ENCODE measurements at regions not wholly inside any gene's neighbourhood (a gene's known extent, or its start where the extent isn't known, plus 50 kb on each side); places are given as distances from the start of the nearest gene placed in this dataset.

DNA sequence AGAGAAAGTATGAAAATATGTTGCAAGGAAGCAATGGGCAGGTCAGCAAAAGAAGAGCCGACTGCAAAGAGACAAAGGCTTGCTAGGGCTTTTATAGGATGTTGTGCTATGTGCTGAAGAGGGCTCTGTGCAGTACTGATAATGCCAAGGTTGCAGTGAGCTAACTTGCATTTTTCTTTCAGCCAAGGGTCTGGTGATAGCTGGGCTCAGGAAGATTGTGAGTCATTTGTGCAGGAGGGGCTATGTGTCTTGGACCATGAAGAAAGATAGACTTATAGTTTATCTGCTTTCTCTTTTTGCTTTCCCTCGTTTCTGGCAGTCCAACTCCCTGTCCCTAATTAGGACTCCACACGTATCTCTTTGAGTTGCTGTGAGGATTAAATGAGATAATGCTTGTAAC lies 64.5 kb upstream of the LRIG1 start:
- Histone ChIP-seq H3K27me3 (ENCODE audit: control insufficient read depth, insufficient read depth, low read length) (no peaks in the 10 kb centered on the region), H3K9ac (ENCODE audit: low read length in 3 of 3) (no peak overlapping the region), H3K9me3 (ENCODE audit: control insufficient read depth in 2 of 3, insufficient read depth in 1 of 3, low read length in 3 of 3) (no peaks in the 10 kb centered on the region), H3K4me1 (ENCODE audit: control insufficient read depth in 2 of 3, insufficient read depth in 2 of 3, low read depth in 1 of 3, low read length in 3 of 3) (no peaks in the 10 kb centered on the region), H3K4me3 (ENCODE audit: low read length in 3 of 3) (no peak overlapping the region), H3K36me3 (ENCODE audit: control insufficient read depth in 2 of 3, insufficient read depth in 3 of 3, low read length in 3 of 3) (no peaks in the 10 kb centered on the region), H3K27ac (ENCODE audit: low read depth in 2 of 2, low read length in 2 of 2) (no peak overlapping the region)
- TF ChIP-seq, protein P1, sequence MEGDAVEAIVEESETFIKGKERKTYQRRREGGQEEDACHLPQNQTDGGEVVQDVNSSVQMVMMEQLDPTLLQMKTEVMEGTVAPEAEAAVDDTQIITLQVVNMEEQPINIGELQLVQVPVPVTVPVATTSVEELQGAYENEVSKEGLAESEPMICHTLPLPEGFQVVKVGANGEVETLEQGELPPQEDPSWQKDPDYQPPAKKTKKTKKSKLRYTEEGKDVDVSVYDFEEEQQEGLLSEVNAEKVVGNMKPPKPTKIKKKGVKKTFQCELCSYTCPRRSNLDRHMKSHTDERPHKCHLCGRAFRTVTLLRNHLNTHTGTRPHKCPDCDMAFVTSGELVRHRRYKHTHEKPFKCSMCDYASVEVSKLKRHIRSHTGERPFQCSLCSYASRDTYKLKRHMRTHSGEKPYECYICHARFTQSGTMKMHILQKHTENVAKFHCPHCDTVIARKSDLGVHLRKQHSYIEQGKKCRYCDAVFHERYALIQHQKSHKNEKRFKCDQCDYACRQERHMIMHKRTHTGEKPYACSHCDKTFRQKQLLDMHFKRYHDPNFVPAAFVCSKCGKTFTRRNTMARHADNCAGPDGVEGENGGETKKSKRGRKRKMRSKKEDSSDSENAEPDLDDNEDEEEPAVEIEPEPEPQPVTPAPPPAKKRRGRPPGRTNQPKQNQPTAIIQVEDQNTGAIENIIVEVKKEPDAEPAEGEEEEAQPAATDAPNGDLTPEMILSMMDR (IDR thresholded peaks at IDR 0.05; ENCODE audit: borderline replicate concordance, extremely low read depth, insufficient read depth): no peak
- intact Hi-C loops (cut with DNase I): no loop called here
- FAIRE-seq (no peak), DNase-seq (no peak)

DNA sequence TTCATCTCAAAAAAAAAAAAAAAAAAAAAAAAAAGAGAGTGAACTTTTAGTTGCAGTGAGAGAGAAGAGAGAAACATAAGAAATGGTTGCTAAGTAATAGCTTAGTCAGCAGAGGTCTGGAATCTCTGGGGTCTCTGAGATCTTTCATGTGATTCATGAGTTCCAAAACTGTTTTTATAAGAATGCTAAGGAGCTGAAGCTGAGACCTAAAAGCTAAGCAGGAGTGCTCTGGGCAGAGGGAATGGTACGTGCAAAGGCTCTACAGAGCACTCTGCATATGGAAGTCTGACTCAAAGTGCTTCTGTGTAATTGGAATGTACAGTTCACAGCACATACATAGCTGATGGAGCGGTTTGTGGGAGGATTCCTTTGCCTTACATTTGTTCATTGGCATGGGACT lies 66.3 kb upstream of the LRIG1 start:
- FAIRE-seq (no peak), DNase-seq (peak in 1 of 5 donors; percentile 41)
- Histone ChIP-seq H3K4me1 (ENCODE audit: control insufficient read depth in 2 of 3, insufficient read depth in 2 of 3, low read depth in 1 of 3, low read length in 3 of 3) (no peaks in the 10 kb centered on the region), H3K27me3 (ENCODE audit: control insufficient read depth, insufficient read depth, low read length) (no peaks in the 10 kb centered on the region), H3K9ac (ENCODE audit: low read length in 3 of 3) (no peak overlapping the region), H3K4me3 (ENCODE audit: low read length in 3 of 3) (no peak overlapping the region), H3K27ac (ENCODE audit: low read depth in 2 of 2, low read length in 2 of 2) (no peak overlapping the region), H3K9me3 (ENCODE audit: control insufficient read depth in 2 of 3, insufficient read depth in 1 of 3, low read length in 3 of 3) (no peaks in the 10 kb centered on the region), H3K36me3 (ENCODE audit: control insufficient read depth in 2 of 3, insufficient read depth in 3 of 3, low read length in 3 of 3) (no peaks in the 10 kb centered on the region)
- TF ChIP-seq, protein P1 (IDR thresholded peaks at IDR 0.05; ENCODE audit: borderline replicate concordance, extremely low read depth, insufficient read depth): no peak
- intact Hi-C loops (cut with DNase I): no loop called here

DNA sequence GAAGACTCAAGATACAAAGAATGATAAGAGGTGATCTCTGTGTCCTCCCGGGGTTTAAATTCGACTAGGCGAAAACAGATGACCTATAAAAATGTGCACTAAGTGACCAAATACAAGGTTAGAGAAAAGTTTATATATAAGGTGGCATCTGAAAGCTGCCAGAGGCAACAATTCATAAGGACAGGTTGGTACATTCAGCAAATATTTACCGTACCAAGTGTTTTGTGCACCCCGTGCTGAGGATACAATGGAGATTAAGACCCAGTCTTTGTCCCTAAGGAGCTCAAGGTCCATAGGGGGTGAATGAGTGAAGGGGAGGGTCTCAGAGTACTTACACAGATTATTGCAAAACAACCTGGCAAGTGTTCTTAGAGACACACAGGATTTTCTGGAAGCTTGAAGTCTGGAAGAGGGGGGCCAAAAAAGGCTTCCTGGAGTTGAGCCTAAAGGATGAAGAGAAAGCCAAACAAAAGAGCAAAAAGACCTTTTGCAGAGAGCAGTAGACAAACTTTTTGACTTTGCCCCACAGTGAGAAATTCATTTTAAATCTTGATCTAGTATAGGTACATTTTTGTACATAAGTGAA lies 71.4 kb upstream of the LRIG1 start:
- TF ChIP-seq, protein P1 (IDR thresholded peaks at IDR 0.05; ENCODE audit: borderline replicate concordance, extremely low read depth, insufficient read depth): no peak
- H3K36me3 ChIP-seq (ENCODE audit: control insufficient read depth in 2 of 3, insufficient read depth in 3 of 3, low read length in 3 of 3): no peaks in the 10 kb centered on the region
- no peak overlapping the region for H3K4me3 ChIP-seq (ENCODE audit: low read length in 3 of 3)
- no peak for DNase-seq
- intact Hi-C loops (cut with DNase I): no loop called here
- no peak overlapping the region for H3K27ac ChIP-seq (ENCODE audit: low read depth in 2 of 2, low read length in 2 of 2)
- no peak for FAIRE-seq
- H3K4me1 ChIP-seq (ENCODE audit: control insufficient read depth in 2 of 3, insufficient read depth in 2 of 3, low read depth in 1 of 3, low read length in 3 of 3): no peaks in the 10 kb centered on the region
- H3K27me3 ChIP-seq (ENCODE audit: control insufficient read depth, insufficient read depth, low read length): no peaks in the 10 kb centered on the region
- no peak overlapping the region for H3K9ac ChIP-seq (ENCODE audit: low read length in 3 of 3)
- H3K9me3 ChIP-seq (ENCODE audit: control insufficient read depth in 2 of 3, insufficient read depth in 1 of 3, low read length in 3 of 3): no peaks in the 10 kb centered on the region

Measured in kidney (tissue), 13 donors.